ENCODE measurements at regions not wholly inside any gene's neighbourhood (a gene's known extent, or its start where the extent isn't known, plus 50 kb on each side); places are given as distances from the start of the nearest gene placed in this dataset.

GRCh38 chr5:3784854-3785253 lies 189.2 kb downstream of the IRX1 start:
- TF ChIP-seq CTCF (IDR thresholded peaks at IDR 0.05) (no peak), POLR2AphosphoS5 (IDR thresholded peaks at IDR 0.05; ENCODE audit: insufficient read depth in 1 of 2, low read depth in 1 of 2) (no peak), POLR2A (IDR thresholded peaks at IDR 0.05) (no peak)
